DND-41 (cell line): ENCODE measurements at regions not wholly inside any gene's neighbourhood (a gene's known extent, or its start where the extent isn't known, plus 50 kb on each side); places are given as distances from the start of the nearest gene placed in this dataset.
A peak's percentile ranks its signal among the peaks of the same experiment; 100 is the strongest.

ENCODE experiments used
- ATAC-seq: fragments of 200-7000 bp; cut with Tn5 transposase; 3 replicates; pipeline ENCODE4 v1.9.1; 2021; ENCODE audit warnings: low read depth; ENCODE audit not compliant: insufficient read depth
- DNase-seq: peaks from one replicate; pipeline ENCODE4 v3.0.0-alpha.2; 2020
- H2AFZ ChIP-seq: 2 replicates; pipeline ENCODE4 v1.6.0; 2012; ENCODE audit warnings: low read depth, low read length
- H3K27ac ChIP-seq: 2 replicates; pipeline ENCODE4 v1.5.1; 2012; ENCODE audit warnings: low read length, inconsistent platforms
- H3K27me3 ChIP-seq: fragments of 200-600 bp; sonication (generic); 2 replicates; pipeline ENCODE4 v1.6.0; 2012; ENCODE audit warnings: low read length, mild to moderate bottlenecking, inconsistent platforms; ENCODE audit not compliant: insufficient read depth, poor library complexity
- H3K36me3 ChIP-seq: 2 replicates; pipeline ENCODE4 v1.5.1; 2012; ENCODE audit warnings: low read length, inconsistent platforms; ENCODE audit not compliant: insufficient read depth
- H3K4me1 ChIP-seq: 2 replicates; pipeline ENCODE4 v1.5.1; 2012; ENCODE audit warnings: mild to moderate bottlenecking, low read length; ENCODE audit not compliant: insufficient read depth
- H3K4me2 ChIP-seq: 2 replicates; pipeline ENCODE4 v1.6.0; 2012; ENCODE audit warnings: mild to moderate bottlenecking, moderate library complexity, low read length, inconsistent platforms; ENCODE audit not compliant: insufficient read depth
- H3K4me3 ChIP-seq, 2 experiments: fragments of 200-600 bp in 1 of 2; shearing (Covaris generic) in 1 of 2; 2 replicates each; pipeline ENCODE4 v1.5.1; 2012 to 2016; ENCODE audit warnings: inconsistent platforms in 2 of 2, low read length in 2 of 2, mild to moderate bottlenecking in 2 of 2, low read depth in 1 of 2, moderate library complexity in 1 of 2
- H3K79me2 ChIP-seq: 2 replicates; pipeline ENCODE4 v1.6.0; 2012; ENCODE audit warnings: low read length, inconsistent platforms; ENCODE audit not compliant: insufficient read depth
- H3K9ac ChIP-seq: 2 replicates; pipeline ENCODE4 v1.6.0; 2012; ENCODE audit warnings: low read depth, mild to moderate bottlenecking, inconsistent platforms, low read length, moderate library complexity
- H3K9me3 ChIP-seq: 2 replicates; pipeline ENCODE4 v1.5.1; 2012; ENCODE audit warnings: low read length, moderate library complexity, mild to moderate bottlenecking, inconsistent platforms; ENCODE audit not compliant: insufficient read depth, severe bottlenecking
- H4K20me1 ChIP-seq: 2 replicates; pipeline ENCODE4 v1.6.0; 2012; ENCODE audit warnings: low read length; ENCODE audit not compliant: insufficient read depth
- CTCF ChIP-seq: IDR thresholded peaks from 2 replicates; pipeline ENCODE4 v1.5.1; 2012; ENCODE audit warnings: borderline replicate concordance, low read length, moderate library complexity, mild to moderate bottlenecking; ENCODE audit not compliant: poor library complexity, severe bottlenecking; ENCODE audit errors: extremely low read depth
- EZH2 ChIP-seq: IDR thresholded peaks from 3 replicates; pipeline ENCODE4 v1.6.1; 2012; ENCODE audit warnings: borderline replicate concordance, low read depth, mild to moderate bottlenecking, moderate library complexity, low read length, inconsistent platforms; ENCODE audit not compliant: severe bottlenecking

- Histone ChIP-seq H3K9me3 (no peaks in the 10 kb centered on the region), H3K9ac (no peak overlapping the region), H3K4me3 (no peak overlapping the region), H3K4me1 (no peaks in the 10 kb centered on the region), H2AFZ (no peak overlapping the region), H3K4me2 (no peak overlapping the region), H4K20me1 (no peaks in the 10 kb centered on the region), H3K36me3 (no peaks in the 10 kb centered on the region), H3K27ac (no peak overlapping the region), H3K27me3 (no peaks in the 10 kb centered on the region), H3K79me2 (no peaks in the 10 kb centered on the region)
- DNase-seq (no peak), ATAC-seq (no peak)
- TF ChIP-seq CTCF (no peak), EZH2 (no peak)
These were observed 472.5 kb downstream of the COG6 start for GRCh38 chr13:40127925-40128324.

GRCh38 chr13:40129467-40129866 lies 474.0 kb downstream of the COG6 start:
- no peak overlapping the region for H2AFZ ChIP-seq
- no peaks in the 10 kb centered on the region for H3K4me1 ChIP-seq
- no peak for DNase-seq
- ATAC-seq = 0 out of 3 replicates have a peak, but pooled peaks have one; percentile 27
- no peaks in the 10 kb centered on the region for H3K36me3 ChIP-seq
- H3K4me2 ChIP-seq = no peak overlapping the region
- H3K4me3 ChIP-seq = no peak overlapping the region
- no peaks in the 10 kb centered on the region for H3K27me3 ChIP-seq
- no peak for TF ChIP-seq CTCF
- TF ChIP-seq EZH2 = no peak
- no peak overlapping the region for H3K27ac ChIP-seq
- H4K20me1 ChIP-seq = no peaks in the 10 kb centered on the region
- H3K79me2 ChIP-seq = no peaks in the 10 kb centered on the region
- H3K9me3 ChIP-seq = no peaks in the 10 kb centered on the region
- no peak overlapping the region for H3K9ac ChIP-seq

- Histone ChIP-seq H2AFZ (no peak overlapping the region), H3K79me2 (no peaks in the 10 kb centered on the region), H3K4me1 (no peaks in the 10 kb centered on the region), H3K36me3 (no peaks in the 10 kb centered on the region), H4K20me1 (no peaks in the 10 kb centered on the region), H3K9me3 (no peaks in the 10 kb centered on the region), H3K4me2 (no peak overlapping the region), H3K4me3 (no peak overlapping the region), H3K9ac (no peak overlapping the region), H3K27ac (no peak overlapping the region), H3K27me3 (no peaks in the 10 kb centered on the region)
- no peak for ATAC-seq
- no peak for TF ChIP-seq CTCF
- no peak for TF ChIP-seq EZH2
- no peak for DNase-seq
These were observed 475.6 kb downstream of the COG6 start for GRCh38 chr13:40130871-40131636.

GRCh38 chr13:40132249-40132648 lies 476.8 kb downstream of the COG6 start:
- Histone ChIP-seq H3K27me3 (no peaks in the 10 kb centered on the region), H3K9me3 (no peaks in the 10 kb centered on the region), H3K4me1 (no peaks in the 10 kb centered on the region), H3K9ac (no peak overlapping the region), H3K4me2 (no peak overlapping the region), H2AFZ (no peak overlapping the region), H3K79me2 (no peaks in the 10 kb centered on the region), H3K4me3 (no peak overlapping the region), H3K36me3 (no peaks in the 10 kb centered on the region), H3K27ac (no peak overlapping the region), H4K20me1 (no peaks in the 10 kb centered on the region)
- DNase-seq (no peak), ATAC-seq (no peak)
- TF ChIP-seq CTCF (no peak), EZH2 (no peak)
